ENCODE measurements at regions not wholly inside any gene's neighbourhood (a gene's known extent, or its start where the extent isn't known, plus 50 kb on each side); places are given as distances from the start of the nearest gene placed in this dataset.
"Not testable (repeated sequence)": the region's sequence is repeated elsewhere in the genome, so short reads cannot be mapped to it uniquely, and the experiment has no call there.

DNA sequence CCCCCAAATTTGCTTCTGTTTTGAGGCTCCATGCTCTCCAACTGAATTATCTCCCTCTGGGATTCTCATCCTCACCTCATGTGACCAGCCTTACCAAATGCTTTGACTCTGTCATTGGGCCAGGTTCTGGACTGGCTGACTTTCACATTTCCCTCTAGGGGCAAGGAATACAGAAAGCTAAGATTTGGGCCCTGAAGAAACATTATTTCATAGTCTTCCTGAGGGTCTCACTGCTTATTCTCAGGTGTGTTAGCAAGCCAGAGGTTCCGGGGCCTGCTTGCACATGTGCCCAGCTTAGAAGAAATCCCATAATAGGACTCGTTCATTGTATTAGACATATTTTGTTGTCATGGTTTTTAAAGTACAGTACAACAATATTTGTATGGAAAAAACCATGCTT is 62.6 kb upstream of the TEX13D start:
- Histone ChIP-seq H3K27me3 (ENCODE audit: insufficient read depth, poor library complexity, severe bottlenecking) (no peaks in the 10 kb centered on the region), H3K27ac (replicated peaks) (no peak overlapping the region), H3K4me3 (replicated peaks; ENCODE audit: insufficient read depth, low read length) (no peak overlapping the region)
- TF ChIP-seq POLR2AphosphoS5 (IDR thresholded peaks at IDR 0.05; ENCODE audit: low read depth), result no peak
- no peak for TF ChIP-seq GABPA (IDR thresholded peaks at IDR 0.05; ENCODE audit: low read depth)
- no peak for TF ChIP-seq SPI1 (IDR thresholded peaks at IDR 0.05; ENCODE audit: borderline replicate concordance, low read depth)
- TF ChIP-seq, protein P1, sequence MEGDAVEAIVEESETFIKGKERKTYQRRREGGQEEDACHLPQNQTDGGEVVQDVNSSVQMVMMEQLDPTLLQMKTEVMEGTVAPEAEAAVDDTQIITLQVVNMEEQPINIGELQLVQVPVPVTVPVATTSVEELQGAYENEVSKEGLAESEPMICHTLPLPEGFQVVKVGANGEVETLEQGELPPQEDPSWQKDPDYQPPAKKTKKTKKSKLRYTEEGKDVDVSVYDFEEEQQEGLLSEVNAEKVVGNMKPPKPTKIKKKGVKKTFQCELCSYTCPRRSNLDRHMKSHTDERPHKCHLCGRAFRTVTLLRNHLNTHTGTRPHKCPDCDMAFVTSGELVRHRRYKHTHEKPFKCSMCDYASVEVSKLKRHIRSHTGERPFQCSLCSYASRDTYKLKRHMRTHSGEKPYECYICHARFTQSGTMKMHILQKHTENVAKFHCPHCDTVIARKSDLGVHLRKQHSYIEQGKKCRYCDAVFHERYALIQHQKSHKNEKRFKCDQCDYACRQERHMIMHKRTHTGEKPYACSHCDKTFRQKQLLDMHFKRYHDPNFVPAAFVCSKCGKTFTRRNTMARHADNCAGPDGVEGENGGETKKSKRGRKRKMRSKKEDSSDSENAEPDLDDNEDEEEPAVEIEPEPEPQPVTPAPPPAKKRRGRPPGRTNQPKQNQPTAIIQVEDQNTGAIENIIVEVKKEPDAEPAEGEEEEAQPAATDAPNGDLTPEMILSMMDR (IDR thresholded peaks at IDR 0.05; ENCODE audit: insufficient read depth, low read length), result no peak
- TF ChIP-seq, protein P2, sequence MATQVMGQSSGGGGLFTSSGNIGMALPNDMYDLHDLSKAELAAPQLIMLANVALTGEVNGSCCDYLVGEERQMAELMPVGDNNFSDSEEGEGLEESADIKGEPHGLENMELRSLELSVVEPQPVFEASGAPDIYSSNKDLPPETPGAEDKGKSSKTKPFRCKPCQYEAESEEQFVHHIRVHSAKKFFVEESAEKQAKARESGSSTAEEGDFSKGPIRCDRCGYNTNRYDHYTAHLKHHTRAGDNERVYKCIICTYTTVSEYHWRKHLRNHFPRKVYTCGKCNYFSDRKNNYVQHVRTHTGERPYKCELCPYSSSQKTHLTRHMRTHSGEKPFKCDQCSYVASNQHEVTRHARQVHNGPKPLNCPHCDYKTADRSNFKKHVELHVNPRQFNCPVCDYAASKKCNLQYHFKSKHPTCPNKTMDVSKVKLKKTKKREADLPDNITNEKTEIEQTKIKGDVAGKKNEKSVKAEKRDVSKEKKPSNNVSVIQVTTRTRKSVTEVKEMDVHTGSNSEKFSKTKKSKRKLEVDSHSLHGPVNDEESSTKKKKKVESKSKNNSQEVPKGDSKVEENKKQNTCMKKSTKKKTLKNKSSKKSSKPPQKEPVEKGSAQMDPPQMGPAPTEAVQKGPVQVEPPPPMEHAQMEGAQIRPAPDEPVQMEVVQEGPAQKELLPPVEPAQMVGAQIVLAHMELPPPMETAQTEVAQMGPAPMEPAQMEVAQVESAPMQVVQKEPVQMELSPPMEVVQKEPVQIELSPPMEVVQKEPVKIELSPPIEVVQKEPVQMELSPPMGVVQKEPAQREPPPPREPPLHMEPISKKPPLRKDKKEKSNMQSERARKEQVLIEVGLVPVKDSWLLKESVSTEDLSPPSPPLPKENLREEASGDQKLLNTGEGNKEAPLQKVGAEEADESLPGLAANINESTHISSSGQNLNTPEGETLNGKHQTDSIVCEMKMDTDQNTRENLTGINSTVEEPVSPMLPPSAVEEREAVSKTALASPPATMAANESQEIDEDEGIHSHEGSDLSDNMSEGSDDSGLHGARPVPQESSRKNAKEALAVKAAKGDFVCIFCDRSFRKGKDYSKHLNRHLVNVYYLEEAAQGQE (IDR thresholded peaks at IDR 0.05; ENCODE audit: insufficient replicate concordance, low read depth), result no peak
- DNase-seq (ENCODE audit: low read depth in 1 of 2, low spot score in 1 of 2), result no peak

DNA sequence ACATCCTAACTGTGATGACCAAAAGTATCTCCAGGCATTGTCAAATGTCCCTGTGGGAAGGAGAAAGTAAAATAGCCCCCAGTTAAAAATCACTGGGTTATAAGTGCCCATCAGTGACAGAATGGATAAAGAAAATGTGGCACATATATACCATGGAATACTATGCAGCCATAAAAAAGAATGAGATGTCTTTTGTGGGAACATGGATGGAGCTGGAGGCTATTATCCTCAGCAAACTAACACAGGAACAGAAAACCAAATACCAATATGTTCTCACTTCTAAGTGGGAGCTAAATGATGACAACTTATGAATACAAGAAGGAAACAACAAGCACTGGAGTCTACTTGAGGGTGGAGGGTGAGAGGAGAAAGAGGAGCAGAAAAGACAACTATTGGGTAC is 60.9 kb upstream of the TEX13D start:
- H3K27me3 ChIP-seq (ENCODE audit: insufficient read depth, poor library complexity, severe bottlenecking); DNase-seq (ENCODE audit: low read depth in 1 of 2, low spot score in 1 of 2); H3K4me3 ChIP-seq (replicated peaks; ENCODE audit: insufficient read depth, low read length); H3K27ac ChIP-seq (replicated peaks): not testable (repeated sequence)

DNA sequence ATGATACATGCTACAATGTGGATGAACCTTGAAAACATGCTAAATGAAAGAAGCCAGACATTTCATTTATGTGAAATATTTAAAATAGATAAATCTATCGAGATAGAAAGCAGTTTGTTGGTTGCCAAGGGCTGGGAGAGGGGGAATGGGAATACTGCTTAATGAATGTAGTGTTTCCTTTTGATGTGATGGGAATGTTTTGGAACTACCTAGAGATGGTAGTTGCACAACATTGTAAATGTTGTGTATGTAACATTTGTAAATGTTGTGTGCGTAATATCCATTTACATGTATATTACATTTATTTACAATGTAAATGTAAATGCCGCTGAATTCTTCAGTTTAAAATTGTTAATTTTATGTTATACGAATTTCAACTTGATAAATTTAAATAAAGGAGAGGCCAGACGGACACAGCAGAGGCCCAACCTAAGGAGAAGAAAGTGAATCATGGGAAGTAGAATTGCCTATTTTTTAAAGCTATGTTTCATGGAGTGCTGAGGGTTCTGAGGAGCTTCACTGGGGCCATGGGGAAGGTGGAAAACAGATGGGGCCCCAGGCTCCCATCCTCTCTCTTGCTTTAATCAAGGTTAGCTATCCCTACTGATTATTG is 60.0 kb upstream of the TEX13D start:
- no peak for TF ChIP-seq POLR2AphosphoS5 (IDR thresholded peaks at IDR 0.05; ENCODE audit: low read depth)
- TF ChIP-seq, protein P1 (IDR thresholded peaks at IDR 0.05; ENCODE audit: insufficient read depth, low read length), result no peak
- no peak for TF ChIP-seq SPI1 (IDR thresholded peaks at IDR 0.05; ENCODE audit: borderline replicate concordance, low read depth)
- no peak for TF ChIP-seq GABPA (IDR thresholded peaks at IDR 0.05; ENCODE audit: low read depth)
- TF ChIP-seq, protein P2 (IDR thresholded peaks at IDR 0.05; ENCODE audit: insufficient replicate concordance, low read depth), result no peak
- Histone ChIP-seq H3K27me3 (ENCODE audit: insufficient read depth, poor library complexity, severe bottlenecking) (no peaks in the 10 kb centered on the region), H3K4me3 (replicated peaks; ENCODE audit: insufficient read depth, low read length) (no peak overlapping the region), H3K27ac (replicated peaks) (no peak overlapping the region)
- DNase-seq (ENCODE audit: low read depth in 1 of 2, low spot score in 1 of 2), result no peak

DNA sequence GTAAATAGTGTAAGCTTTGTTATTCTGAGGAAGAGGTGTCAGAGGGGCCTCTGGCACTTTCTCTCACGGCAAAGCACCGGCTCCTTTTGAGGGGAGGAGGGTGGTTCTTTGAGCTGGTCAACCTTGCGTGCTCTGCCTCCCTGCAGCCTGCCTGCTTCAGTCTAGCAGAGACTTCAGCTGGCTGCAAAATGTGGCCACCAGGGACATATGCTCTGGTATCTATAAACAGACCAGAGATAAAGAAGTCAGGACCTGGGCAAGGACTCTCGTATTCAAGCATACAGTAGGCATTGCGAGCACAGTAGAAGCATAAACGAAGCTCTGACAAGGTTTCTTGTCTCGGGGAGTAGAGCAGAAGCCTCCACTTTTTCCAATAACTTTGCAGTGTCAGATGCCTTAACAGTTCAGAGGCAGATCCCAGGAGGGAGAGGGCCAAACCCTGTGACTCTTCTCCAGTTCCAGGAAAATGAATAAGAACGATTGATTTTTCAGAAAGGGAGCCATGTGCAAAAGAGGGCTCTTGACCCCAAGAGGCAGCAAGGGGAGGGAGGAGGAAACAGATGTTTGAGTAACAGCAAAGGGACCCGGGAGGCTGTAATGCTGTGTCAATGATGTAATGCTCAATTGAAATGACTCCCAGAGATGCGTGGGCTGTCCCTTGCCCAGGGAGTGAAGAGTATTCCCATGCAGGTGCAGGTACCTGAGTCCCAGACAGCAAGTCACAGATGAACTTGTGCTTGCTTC is 57.9 kb upstream of the TEX13D start:
- Histone ChIP-seq H3K27ac (replicated peaks) (no peak overlapping the region), H3K27me3 (ENCODE audit: insufficient read depth, poor library complexity, severe bottlenecking) (no peaks in the 10 kb centered on the region), H3K4me3 (replicated peaks; ENCODE audit: insufficient read depth, low read length) (no peak overlapping the region)
- TF ChIP-seq POLR2AphosphoS5 (IDR thresholded peaks at IDR 0.05; ENCODE audit: low read depth) (no peak), SPI1 (IDR thresholded peaks at IDR 0.05; ENCODE audit: borderline replicate concordance, low read depth) (no peak), GABPA (IDR thresholded peaks at IDR 0.05; ENCODE audit: low read depth) (no peak)
- TF ChIP-seq, protein P1 (IDR thresholded peaks at IDR 0.05; ENCODE audit: insufficient read depth, low read length), result no peak
- TF ChIP-seq, protein P2 (IDR thresholded peaks at IDR 0.05; ENCODE audit: insufficient replicate concordance, low read depth), result no peak
- DNase-seq (ENCODE audit: low read depth in 1 of 2, low spot score in 1 of 2), result no peak
